ENCODE measurements at regions not wholly inside any gene's neighbourhood (a gene's known extent, or its start where the extent isn't known, plus 50 kb on each side); places are given as distances from the start of the nearest gene placed in this dataset.

DNA sequence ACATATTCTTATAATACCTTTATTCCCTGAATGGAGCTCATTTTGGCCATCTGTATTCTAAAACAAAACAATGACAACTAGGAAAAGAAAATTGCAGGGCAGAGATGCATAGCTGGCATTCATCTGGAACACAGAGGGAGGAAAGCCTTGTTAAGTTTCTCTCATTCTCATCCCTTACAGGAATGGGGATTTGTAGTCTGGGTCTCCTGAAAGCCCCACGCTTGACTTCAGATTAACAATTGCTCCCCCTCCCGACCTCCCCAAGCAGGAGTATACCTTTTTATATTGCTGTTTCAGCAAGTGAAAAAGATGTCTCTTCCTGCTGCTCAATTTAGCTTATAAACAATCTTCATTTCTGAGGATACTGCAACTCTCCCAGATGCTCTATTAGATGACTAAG, 812.1 kb downstream of the EFNA5 start:
- no peaks in the 10 kb centered on the region for H3K27me3 ChIP-seq (replicated peaks in 1 of 4; ENCODE audit: control extremely low read depth in 1 of 4, control insufficient read depth in 3 of 4, insufficient read depth in 4 of 4, low read length in 3 of 4)
- ATAC-seq (ENCODE audit: low read depth) (no peak), DNase-seq (no peak)
- H3K9ac ChIP-seq (ENCODE audit: low read length) = no peak overlapping the region
- no peak overlapping the region for H3K27ac Mint-ChIP-seq
- H3K4me3 ChIP-seq (ENCODE audit: control extremely low read depth in 1 of 5, extremely low read depth in 1 of 5, insufficient read depth in 1 of 5, low read depth in 2 of 5, low read length in 4 of 5) = no peak overlapping the region
- no peak overlapping the region for H3K4me2 ChIP-seq (replicated peaks; ENCODE audit: low read depth, low read length, poor library complexity, severe bottlenecking)
- ChIA-PET CTCF (interaction anchor here (0.7 kb wide), 1 partner anchor 17 kb away, joined by 3 read pairs; no protein-coding TSS in a partner anchor), POLR2A (no interaction called here)
- no peak overlapping the region for H3K4me3 Mint-ChIP-seq
- no peaks in the 10 kb centered on the region for H3K9me3 Mint-ChIP-seq (ENCODE audit: insufficient read depth)
- intact Hi-C loops (cut with micrococcal nuclease) = no loop called here
- no peaks in the 10 kb centered on the region for H3K27me3 Mint-ChIP-seq
- no peaks in the 10 kb centered on the region for H4K20me1 ChIP-seq (ENCODE audit: control insufficient read depth, insufficient read depth, low read length, poor library complexity, severe bottlenecking)
- no peaks in the 10 kb centered on the region for H3K9me3 ChIP-seq (ENCODE audit: control extremely low read depth in 1 of 3, control insufficient read depth in 2 of 3, insufficient read depth in 1 of 3, low read length in 2 of 3)
- H3K27ac ChIP-seq (ENCODE audit: low read length in 2 of 2) = no peak overlapping the region
- no peaks in the 10 kb centered on the region for H3K36me3 ChIP-seq (replicated peaks in 1 of 2; ENCODE audit: control extremely low read depth in 1 of 2, control insufficient read depth in 1 of 2, extremely low read depth in 1 of 2, insufficient read depth in 2 of 2, low read length in 1 of 2)
- no peak overlapping the region for H2AFZ ChIP-seq (ENCODE audit: insufficient read depth, low read depth, low read length, poor library complexity, severe bottlenecking)
- no peaks in the 10 kb centered on the region for H3K79me2 ChIP-seq (ENCODE audit: control insufficient read depth, insufficient read depth, low read length)
- H3K4me1 Mint-ChIP-seq = no peaks in the 10 kb centered on the region
- TF ChIP-seq EZH2 (IDR thresholded peaks at IDR 0.05; ENCODE audit: borderline replicate concordance, insufficient read depth, low read depth, low read length, poor library complexity, severe bottlenecking) = no peak
- TF ChIP-seq, protein P1, sequence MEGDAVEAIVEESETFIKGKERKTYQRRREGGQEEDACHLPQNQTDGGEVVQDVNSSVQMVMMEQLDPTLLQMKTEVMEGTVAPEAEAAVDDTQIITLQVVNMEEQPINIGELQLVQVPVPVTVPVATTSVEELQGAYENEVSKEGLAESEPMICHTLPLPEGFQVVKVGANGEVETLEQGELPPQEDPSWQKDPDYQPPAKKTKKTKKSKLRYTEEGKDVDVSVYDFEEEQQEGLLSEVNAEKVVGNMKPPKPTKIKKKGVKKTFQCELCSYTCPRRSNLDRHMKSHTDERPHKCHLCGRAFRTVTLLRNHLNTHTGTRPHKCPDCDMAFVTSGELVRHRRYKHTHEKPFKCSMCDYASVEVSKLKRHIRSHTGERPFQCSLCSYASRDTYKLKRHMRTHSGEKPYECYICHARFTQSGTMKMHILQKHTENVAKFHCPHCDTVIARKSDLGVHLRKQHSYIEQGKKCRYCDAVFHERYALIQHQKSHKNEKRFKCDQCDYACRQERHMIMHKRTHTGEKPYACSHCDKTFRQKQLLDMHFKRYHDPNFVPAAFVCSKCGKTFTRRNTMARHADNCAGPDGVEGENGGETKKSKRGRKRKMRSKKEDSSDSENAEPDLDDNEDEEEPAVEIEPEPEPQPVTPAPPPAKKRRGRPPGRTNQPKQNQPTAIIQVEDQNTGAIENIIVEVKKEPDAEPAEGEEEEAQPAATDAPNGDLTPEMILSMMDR (IDR thresholded peaks at IDR 0.05) = no peak
- no peaks in the 10 kb centered on the region for H3K4me1 ChIP-seq (ENCODE audit: control insufficient read depth in 2 of 2, insufficient read depth in 2 of 2, low read length in 2 of 2)
- no CpG with 5 or more reads among the region's 2 CpGs for WGBS (ENCODE audit: insufficient coverage)

DNA sequence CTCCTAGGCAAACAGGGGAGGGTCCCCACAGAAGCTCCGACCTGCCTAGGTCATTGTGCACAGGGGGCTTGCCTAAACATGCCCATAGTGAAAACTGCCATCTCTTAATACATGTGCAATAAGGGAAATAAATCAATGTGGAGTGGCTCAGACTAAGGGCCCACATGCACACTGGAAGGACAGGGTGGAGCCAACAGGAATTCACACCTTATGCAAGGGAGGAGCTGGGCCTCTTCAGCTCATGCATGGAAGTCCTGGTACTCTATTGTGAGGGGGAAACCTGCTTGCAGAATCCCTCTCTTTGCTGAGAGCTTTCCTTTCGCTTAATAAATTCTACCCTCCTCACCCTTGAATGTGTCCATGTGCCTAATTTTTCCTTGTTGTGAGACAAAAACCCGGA, 815.8 kb downstream of the EFNA5 start:
- no peak overlapping the region for H2AFZ ChIP-seq (ENCODE audit: insufficient read depth, low read depth, low read length, poor library complexity, severe bottlenecking)
- no peaks in the 10 kb centered on the region for H3K36me3 ChIP-seq (replicated peaks in 1 of 2; ENCODE audit: control extremely low read depth in 1 of 2, control insufficient read depth in 1 of 2, extremely low read depth in 1 of 2, insufficient read depth in 2 of 2, low read length in 1 of 2)
- H3K79me2 ChIP-seq (ENCODE audit: control insufficient read depth, insufficient read depth, low read length) = no peaks in the 10 kb centered on the region
- CTCF ChIA-PET = no interaction called here
- POLR2A ChIA-PET = no interaction called here
- H3K9me3 Mint-ChIP-seq (ENCODE audit: insufficient read depth) = no peaks in the 10 kb centered on the region
- H3K9me3 ChIP-seq (ENCODE audit: control extremely low read depth in 1 of 3, control insufficient read depth in 2 of 3, insufficient read depth in 1 of 3, low read length in 2 of 3) = no peaks in the 10 kb centered on the region
- H3K4me1 Mint-ChIP-seq = no peaks in the 10 kb centered on the region
- H3K4me3 Mint-ChIP-seq = no peak overlapping the region
- ATAC-seq (ENCODE audit: low read depth) = no peak
- H3K9ac ChIP-seq (ENCODE audit: low read length) = no peak overlapping the region
- no peaks in the 10 kb centered on the region for H3K27me3 ChIP-seq (replicated peaks in 1 of 4; ENCODE audit: control extremely low read depth in 1 of 4, control insufficient read depth in 3 of 4, insufficient read depth in 4 of 4, low read length in 3 of 4)
- no peak for DNase-seq
- H3K4me3 ChIP-seq (ENCODE audit: control extremely low read depth in 1 of 5, extremely low read depth in 1 of 5, insufficient read depth in 1 of 5, low read depth in 2 of 5, low read length in 4 of 5) = no peak overlapping the region
- TF ChIP-seq, protein P1 (IDR thresholded peaks at IDR 0.05) = no peak
- TF ChIP-seq EZH2 (IDR thresholded peaks at IDR 0.05; ENCODE audit: borderline replicate concordance, insufficient read depth, low read depth, low read length, poor library complexity, severe bottlenecking) = no peak
- intact Hi-C loops (cut with micrococcal nuclease) = no loop called here
- H3K4me2 ChIP-seq (replicated peaks; ENCODE audit: low read depth, low read length, poor library complexity, severe bottlenecking) = no peak overlapping the region
- H3K27ac ChIP-seq (ENCODE audit: low read length in 2 of 2) = no peak overlapping the region
- WGBS (ENCODE audit: insufficient coverage) = no CpG with 5 or more reads among the region's 3 CpGs
- no peaks in the 10 kb centered on the region for H4K20me1 ChIP-seq (ENCODE audit: control insufficient read depth, insufficient read depth, low read length, poor library complexity, severe bottlenecking)
- no peaks in the 10 kb centered on the region for H3K27me3 Mint-ChIP-seq
- no peak overlapping the region for H3K27ac Mint-ChIP-seq
- H3K4me1 ChIP-seq (ENCODE audit: control insufficient read depth in 2 of 2, insufficient read depth in 2 of 2, low read length in 2 of 2) = no peaks in the 10 kb centered on the region
